GM18511 (cell line): ENCODE measurements at regions not wholly inside any gene's neighbourhood (a gene's known extent, or its start where the extent isn't known, plus 50 kb on each side); places are given as distances from the start of the nearest gene placed in this dataset.
"Not testable (repeated sequence)": the region's sequence is repeated elsewhere in the genome, so short reads cannot be mapped to it uniquely, and the experiment has no call there.

Experiments
- ATAC-seq: cut with Tn5 transposase; IDR thresholded peaks from one replicate; pipeline ENCODE4 v1.9.1; 2021; ENCODE audit warnings: mild to moderate bottlenecking, moderate library complexity; ENCODE audit not compliant: unreplicated experiment

DNA sequence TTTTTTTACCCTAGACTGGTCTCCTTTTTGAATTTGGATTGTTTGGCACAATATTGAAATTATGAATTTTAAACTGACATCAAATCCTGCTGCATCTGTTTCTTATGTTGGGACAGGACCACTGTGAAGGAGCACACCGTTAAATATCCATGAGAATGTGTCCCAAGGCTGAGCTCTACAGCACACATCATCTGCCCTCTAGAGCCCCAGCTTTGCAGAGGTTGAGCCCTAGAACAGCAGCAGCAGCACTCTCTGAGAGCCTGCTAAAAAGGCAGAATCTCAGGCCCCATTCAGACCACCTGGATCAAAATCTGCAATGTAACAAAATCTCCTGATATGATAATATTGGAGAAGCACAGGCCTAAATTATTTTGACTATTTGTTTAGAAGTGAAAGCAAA, 192.1 kb upstream of the CCN2 start:
- no peak for ATAC-seq

DNA sequence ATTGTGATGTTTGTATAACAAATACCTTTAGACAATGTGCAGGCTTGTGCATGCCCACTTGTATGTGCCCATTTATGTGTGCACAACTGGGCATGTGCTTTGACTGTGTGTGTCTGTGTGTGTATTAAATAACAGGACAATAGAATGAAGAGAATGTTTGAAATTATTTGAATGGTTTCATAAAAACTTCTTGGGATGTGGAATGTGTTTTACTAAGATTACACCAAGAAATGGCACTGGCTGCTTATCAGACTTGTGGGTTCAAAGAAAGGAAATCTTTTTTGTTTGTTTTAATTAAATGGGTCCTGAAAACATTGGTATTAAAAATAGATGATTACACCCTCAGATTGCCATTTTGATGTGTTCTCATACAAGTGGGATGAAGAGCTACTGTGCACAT, 191.6 kb upstream of the CCN2 start:
- ATAC-seq: no peak

DNA sequence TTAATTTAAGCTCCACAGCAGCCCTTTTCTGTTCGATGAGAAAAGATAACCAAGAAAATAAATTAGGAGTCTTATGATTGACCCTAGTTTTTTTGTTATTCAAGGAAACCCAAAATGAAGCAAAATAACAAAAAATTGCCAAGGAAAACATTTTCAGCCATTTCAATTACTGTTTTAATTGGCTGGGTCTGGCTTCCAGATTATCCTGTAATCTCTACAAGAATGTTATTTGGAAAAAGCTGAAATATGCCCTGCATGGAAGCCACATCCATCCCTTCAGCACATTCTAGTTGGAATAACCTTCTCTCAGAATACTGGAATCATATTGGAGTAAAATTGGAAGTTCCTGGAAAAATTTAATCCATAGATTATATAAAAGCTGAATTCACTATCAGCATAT, 191.1 kb upstream of the CCN2 start:
- ATAC-seq: no peak

DNA sequence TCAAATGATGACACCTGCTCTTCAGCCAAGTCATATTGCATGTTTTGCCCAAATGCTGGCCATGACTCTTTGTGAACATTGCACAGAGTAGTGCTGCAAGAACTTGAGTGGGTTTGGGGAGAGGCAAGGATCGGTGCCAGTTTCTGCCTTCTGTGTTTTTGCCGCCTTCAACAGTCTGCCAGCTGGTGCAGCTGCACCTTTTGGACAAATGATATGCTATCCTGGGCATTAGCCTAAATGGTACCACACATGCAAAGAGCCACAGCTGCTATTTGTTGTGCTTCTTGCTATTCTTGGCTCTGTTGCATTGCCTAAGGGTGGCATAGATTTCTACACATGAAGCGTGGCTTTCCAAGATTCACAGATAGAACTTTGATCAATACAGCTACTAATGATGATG, 189.0 kb upstream of the CCN2 start:
- no peak for ATAC-seq

DNA sequence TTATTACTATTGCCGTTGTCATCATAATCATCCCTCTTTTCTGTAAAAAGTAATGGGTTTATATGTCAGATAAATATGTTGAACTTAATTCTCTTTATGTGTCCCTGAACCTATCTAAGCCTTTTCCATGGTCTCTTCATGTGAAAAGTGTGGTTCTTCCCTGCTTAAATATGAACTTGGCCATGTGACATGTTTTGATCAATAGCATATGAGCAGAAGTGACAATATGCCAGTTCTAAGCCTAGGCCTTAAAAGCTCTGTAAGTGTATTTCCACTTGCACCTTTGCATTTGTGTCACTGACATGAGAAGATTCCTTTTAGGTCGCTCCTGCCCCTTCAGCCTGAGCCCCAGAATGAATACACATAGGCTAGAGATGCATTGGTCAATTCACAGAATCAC, 188.4 kb upstream of the CCN2 start:
- ATAC-seq: no peak

DNA sequence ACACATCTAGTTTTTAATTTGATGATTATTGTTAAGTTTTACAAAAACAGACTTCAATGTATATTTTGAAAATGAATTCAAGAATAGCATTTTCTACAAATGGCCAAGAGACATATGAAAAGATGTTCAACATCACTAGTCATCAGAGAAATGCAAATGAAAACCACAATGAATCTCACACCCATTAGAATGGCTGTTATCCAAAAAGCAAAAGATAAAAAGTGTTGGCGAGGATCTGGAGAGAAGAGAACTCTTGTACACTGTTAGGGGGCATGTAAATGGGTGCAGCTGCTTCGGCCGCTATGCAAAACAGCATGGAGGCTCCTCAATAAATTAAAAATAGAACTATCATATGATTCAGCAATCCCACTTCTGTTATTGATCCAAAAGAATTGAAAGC, 185.8 kb upstream of the CCN2 start:
- no peak for ATAC-seq

DNA sequence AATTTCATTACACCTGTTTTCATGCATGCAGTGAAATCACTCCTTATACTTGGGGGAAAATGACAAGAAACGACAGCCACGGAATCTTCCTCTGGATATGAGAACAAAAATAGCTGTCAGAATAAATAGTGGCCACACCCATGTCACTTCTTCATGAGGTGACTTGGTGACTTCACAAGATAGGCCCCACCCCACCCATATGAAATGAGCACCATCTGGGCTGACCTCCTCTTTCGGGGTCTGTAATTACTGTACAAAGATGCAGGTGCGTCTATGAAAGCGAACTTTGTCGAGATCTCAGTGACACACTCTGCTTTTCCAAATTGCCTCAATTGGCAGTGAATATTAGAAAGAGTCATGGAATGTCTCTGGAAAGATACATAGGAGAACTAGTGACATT, 184.2 kb upstream of the CCN2 start:
- ATAC-seq: no peak

DNA sequence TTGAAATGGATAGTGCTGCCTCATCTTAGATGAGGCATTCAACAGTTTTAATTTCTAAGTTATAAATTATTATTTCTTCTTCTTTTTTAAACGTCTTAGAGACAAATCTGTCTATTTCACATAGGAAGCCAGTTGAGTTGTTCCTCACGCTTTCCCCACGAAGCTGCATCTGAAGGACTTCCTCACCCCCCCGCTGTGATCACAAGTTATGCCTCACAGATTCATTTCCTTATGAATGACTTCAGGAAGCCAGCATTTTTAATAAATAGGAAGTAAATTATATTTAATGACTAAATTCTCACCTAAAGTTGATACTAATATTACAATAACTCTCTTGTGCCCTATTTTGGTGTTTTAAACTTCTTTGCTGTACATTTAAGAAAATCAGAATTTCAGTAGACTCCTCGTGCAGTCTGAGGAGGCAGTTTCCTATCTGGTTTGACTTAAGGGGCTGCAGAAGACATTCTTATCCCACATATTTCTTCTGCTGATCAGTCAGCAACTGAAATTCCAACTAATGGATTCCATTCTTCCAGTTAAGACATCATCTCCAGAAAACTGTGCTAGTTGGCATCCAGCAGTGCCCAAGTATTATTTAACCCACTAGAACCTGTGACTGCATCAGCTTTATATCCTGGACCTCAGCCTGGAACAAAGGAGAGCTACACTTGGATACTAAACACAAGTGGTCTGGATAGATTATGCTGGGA, 182.7 kb upstream of the CCN2 start:
- ATAC-seq: no peak

DNA sequence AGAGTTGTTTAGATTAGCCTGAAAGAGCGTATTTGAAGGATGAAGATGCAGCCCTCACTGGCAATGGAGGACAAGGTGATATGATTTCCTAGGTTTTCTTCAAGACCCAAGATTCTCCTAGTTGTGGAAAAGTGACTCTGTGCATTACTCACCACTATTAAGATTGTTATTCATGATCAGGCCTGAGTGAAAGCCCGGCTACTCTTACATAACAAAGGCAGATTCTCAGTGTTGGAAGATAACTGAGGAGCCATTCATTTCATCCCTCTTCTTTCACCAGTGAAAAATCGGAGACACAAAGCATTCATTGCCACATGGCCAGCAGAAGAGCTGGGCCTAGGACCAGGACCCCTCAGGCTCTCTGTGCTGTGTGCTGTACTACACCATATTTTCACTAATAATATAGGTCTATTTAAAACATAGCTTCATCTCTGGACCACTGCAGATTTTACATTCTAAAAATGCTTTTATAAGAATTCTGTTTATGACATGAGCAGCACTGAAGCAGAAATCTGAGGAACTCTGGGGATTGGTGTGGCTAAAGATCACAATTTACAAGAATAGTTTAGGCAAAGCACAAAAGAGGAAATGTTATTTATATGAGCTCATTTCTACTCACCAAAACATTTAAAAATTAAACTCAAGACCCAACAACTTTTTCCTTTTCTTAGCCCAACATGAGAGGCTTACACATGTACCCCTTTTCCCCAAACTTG, 181.9 kb upstream of the CCN2 start:
- no peak for ATAC-seq

DNA sequence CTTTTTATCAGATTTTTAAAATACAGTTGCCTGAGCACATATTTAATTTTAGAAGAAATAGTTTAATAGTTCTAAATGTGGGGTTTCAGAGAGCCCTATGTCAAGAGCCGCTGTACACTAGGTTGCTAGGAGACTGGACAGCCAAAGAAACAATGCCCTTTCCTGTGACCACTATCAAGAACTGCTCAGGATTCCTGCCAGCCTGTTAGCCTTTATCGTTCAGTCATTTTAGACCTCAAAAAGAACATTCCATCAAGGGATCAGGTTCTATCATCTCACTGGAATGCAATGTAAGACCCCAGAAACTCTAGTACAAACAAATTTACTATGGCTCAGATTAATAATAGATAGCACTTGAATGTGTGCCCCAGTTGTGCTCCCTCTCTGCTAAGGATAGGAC, 181.2 kb upstream of the CCN2 start:
- no peak for ATAC-seq

DNA sequence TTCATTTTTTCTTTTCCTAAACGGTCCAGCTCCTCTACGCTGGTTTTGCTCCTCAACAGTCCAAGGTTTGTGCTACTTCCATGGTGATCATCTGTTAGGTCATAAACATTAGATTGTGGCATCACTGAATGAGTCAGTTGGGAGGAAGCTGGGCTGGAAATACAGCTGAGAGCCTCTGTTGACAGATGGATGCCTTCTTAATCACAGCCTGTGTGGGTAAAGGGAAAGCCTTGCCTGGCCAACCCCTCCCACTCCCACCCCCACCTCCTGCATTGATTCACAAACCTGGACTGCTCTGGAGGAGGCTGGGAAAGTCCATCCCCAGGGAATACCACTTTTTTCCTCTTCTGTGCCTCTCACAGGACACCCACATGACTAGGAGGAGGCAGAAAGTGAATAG, 180.6 kb upstream of the CCN2 start:
- no peak for ATAC-seq

DNA sequence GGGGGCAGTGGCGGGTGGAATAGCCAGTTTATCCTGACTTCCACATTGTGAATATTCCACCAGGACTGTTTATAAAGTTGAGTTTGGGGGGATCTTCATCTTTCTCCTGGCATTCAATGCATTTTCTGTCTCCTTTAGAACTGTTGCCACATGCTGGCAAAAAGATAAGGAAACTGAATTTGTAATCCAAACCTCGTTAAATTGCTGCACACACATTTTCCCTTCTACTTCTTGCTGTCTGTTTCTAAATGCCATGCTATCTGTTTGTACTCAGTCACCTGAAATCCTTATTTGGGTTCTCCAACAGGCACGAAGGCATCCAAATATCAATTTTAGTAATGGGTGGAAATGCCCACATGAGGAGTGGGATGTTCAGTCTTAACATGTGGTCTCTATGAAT, 180.2 kb upstream of the CCN2 start:
- no peak for ATAC-seq

DNA sequence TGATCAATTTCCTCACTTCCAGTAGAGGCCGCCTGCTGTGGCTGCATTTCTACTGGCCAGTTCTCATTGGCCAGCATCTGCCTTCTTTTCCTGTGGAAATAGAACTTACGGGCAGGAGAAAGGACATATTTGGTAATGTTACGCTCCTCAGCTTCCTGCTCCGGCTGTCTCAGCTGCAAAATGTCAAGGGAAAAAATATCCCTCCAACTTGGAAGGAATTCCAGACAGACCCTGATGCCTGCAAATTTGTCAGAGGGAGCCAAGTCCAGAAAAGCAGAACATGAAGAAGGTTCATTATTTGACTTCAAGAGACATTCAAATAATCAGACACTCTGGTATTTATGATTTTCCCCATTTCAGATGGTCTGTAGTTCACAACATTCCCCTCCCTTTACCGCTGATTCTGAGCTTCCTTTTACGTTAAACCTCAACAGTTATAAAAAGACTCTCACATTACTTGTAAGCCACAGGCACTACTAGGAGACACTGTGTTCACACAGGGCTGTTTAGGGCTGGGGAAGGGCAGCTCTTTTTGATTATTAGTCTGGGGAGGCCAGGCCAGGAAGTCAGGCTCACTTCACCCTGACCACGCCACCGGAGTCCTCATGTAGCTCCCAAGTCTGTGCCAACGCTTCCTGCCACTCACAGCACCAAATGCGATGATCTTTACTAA, 179.6 kb upstream of the CCN2 start:
- ATAC-seq: no peak

DNA sequence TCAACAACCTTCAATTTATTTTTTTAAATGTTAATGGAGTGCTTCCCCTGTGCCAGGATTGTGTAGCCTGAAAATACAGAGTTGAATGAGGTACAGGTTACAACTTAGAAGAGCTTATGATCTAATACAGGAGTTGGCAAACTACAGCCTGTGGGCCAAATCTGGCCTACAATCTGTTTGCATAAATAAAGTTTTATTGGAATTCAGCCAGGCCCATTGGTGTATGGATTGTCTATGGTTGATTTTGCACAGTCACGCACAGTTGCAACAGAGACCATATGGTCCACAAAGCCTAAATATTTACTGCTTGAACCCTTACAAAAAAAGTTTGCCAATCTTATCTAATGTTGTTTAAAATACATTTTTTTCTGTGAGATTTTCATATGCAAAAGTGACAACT, 177.3 kb upstream of the CCN2 start:
- no peak for ATAC-seq

DNA sequence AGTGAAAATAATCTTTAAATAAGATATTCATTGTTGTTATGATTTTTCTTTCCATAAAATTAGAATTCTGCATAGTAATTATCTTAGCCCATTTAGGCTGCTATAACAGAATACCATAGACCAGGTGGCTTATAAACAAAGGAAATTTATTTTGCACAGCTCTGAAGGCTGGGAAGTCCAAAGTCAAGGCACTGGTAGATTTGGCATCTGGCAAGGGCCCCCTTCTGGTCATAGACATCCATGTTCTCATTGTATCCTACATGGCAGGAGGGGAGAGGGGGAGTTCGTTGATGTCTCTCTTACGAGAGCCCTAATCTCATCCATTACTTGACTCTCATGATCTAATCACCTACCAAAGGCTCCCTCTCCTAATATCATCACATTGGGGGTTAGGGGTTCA, 175.0 kb upstream of the CCN2 start:
- no peak for ATAC-seq

DNA sequence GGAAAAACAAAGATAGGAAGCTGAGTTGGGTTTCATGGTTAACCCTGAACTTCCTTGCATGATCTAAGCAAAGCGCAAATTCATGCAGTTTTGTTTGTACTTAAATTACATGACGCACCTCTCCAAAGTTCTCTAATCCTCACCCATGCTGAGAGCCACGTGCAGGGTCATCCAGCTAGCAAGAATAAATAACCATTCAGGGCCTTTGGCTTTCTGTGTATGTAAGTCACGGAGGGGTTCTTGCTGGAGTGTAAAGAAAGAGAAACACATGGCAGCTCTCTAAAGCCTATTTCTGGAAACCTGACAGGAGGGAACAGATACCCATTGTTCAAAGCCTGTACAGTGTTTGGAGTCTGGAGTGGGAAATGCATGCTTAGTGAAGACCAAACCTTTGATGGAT, 171.7 kb upstream of the CCN2 start:
- no peak for ATAC-seq

DNA sequence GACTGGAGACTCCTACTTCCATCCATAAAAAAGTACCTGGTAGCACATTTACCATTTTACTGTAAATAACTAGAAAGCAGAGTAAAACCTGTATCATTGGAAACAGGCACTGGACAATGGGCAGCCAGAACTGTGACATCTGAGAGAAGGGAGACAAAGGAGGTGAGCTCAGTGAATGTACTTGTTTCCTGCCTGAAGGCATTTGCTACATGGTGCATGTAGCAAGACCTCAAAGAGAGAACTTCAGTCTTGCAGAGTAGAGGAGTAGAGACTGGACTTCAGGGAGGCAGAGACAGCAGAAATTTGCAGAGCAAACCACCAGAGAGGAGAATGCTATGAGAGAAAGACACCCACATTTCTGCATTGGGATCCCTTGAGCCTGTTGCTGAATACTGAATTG, 171.0 kb upstream of the CCN2 start:
- no peak for ATAC-seq

DNA sequence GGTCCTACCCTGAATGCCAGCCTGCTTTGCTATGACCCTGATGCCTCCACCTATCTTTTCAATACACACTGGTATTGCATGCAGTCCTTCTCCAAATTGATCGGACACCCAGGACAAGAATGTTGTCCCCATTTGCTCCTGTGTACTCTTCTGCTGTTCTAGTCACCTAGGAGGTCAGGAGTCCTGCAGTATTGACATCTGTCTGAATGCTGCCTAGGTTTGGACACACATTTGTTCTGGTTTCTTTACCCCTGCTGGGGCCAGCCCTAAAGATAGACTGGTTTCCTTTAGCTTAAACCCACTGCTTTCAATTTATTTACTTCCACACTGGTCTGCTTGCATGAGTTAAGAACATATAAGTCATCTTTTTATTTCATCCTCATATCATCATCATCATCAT, 167.0 kb upstream of the CCN2 start:
- no peak for ATAC-seq

DNA sequence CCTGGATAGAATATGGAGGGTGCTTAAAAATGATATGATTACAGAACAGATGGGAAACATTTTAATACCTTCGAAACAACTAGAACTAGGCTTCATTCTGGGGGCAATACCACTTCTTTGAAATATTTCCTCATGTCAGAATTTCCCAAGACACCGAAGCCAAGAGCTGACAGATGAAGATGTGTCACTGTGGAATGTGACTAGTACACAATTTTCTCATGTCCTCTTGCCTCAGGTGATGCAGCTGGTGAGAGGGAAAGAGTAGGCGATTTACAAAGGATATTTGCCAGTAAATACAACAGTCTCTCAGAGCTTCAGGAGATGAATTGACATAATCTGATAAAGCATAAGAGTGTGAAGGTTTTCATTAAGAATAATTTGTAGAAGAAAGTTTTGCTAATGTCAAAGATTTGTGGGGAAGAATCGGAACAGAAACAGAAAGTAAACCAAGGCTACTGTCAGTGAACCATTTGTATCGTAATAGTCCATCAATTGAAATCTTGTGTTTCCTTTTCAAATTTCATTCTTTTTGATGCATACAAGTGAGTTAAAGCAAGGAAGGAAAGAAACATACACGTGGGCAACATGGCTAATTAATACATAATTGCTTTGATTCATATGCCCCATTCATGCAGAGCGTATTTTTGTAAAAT, 164.7 kb upstream of the CCN2 start:
- no peak for ATAC-seq

DNA sequence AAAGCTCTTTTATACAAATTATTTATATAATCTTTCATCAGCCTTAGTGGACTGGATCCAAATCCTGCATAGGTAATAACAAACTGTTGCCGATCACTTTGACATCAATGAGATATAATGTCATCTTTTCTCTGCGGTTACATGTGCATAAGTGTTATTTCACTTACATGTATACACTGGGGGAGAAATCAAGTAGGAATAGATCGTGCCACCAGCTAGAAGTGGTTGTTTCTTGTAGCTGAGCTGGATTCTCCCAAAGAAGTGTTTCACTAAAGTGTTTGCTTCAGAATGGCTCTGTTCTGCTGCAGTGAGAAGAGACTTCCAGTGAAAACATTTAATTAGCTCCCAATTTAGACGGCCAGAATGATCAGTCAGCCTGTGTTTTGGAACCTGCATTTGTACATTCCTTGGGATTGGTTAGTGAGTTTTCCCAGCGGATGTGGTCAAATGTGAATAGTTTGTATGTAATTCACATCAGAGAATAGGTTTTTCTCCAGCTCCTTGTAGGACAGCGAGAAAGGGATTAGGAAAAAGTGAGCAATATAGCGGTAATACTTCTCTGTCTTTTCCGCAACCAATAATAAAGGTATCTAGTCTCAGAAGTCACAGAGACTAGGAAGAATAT, 163.1 kb upstream of the CCN2 start:
- no peak for ATAC-seq

DNA sequence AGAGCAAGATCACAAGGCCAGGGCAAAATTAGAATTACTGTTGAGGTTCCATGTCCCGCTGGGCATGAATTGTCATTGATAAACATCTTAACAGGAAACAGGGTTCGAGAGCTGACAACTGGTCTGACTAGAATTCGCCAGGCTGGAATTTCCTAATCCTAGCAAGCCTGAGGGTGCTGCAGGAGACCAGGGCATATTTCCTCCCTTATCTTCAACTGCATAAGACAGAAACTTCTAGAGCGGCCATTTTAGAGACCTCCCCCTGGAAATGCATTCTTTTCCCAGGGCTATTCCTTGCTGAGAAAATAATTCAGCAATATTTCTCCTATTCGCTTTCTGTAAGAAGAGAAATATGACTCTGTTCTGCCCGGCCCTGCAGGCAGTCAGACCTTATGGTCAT, 158.6 kb upstream of the CCN2 start:
- ATAC-seq: not testable (repeated sequence)
